BLaER1 treated with 17β-estradiol and CSF1 and Interleukin-3, amounts not matched to agents 10 nM and 100 nM (cell line): ENCODE measurements at regions not wholly inside any gene's neighbourhood (a gene's known extent, or its start where the extent isn't known, plus 50 kb on each side); places are given as distances from the start of the nearest gene placed in this dataset.
A peak's percentile ranks its signal among the peaks of the same experiment; 100 is the strongest.
"Not testable (repeated sequence)": the region's sequence is repeated elsewhere in the genome, so short reads cannot be mapped to it uniquely, and the experiment has no call there.

Experiments used
- H3K27ac ChIP-seq, 11 experiments: shearing (Covaris generic); formaldehyde crosslinking; 2 replicates each; pipeline ENCODE4 v1.8.1; 2022
- H3K27me3 ChIP-seq, 11 experiments: shearing (Covaris generic); formaldehyde crosslinking; 2 replicates each; pipeline ENCODE4 v1.8.1; 2022
- H3K36me3 ChIP-seq, 11 experiments: shearing (Covaris generic); formaldehyde crosslinking; 2 replicates each; pipeline ENCODE4 v1.8.1; 2022
- H3K4me1 ChIP-seq, 10 experiments: shearing (Covaris generic); formaldehyde crosslinking; 2 replicates each; pipeline ENCODE4 v1.8.1; 2022
- H3K4me2 ChIP-seq, 11 experiments: shearing (Covaris generic); formaldehyde crosslinking; 2 replicates each; pipeline ENCODE4 v1.8.1; 2022
- H3K4me3 ChIP-seq, 10 experiments: shearing (Covaris generic); formaldehyde crosslinking; 2 replicates each; pipeline ENCODE4 v1.8.1; 2022
- H3K9ac ChIP-seq, 11 experiments: shearing (Covaris generic); formaldehyde crosslinking; 2 replicates each; pipeline ENCODE4 v1.8.1; 2022
- H3K9me3 ChIP-seq, 11 experiments: shearing (Covaris generic); formaldehyde crosslinking; replicated peaks in 1 of 11; 2 replicates each; pipeline ENCODE4 v1.8.1; 2022
- H4K20me1 ChIP-seq, 11 experiments: shearing (Covaris generic); formaldehyde crosslinking; 2 replicates each; pipeline ENCODE4 v1.8.1; 2022
- Cebpa-rat ChIP-seq, 11 experiments: shearing (Covaris generic); IDR thresholded peaks; 2 replicates each; pipeline ENCODE4 v1.8.1; 2022

DNA sequence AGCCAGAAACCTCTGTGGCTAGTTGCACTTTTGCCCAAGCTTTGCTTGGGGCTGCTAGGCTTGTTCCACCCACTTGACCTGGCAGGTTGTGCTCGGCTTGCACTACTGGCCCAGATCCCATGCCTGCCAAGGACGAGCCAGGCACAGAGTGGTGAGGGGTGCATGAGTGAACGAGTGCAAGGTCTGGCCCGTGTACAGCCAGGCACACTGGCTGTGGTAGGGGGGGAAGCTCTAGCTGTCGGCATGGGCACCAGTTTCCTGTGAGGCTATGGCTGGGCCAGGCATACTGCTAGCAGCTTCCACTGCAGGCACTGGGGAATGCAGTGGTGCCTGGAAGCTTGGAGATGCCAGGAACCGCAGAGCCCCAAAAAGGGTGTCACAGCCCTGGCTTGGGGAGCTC lies 210.4 kb downstream of the AKAIN1 start:
- Histone ChIP-seq H3K4me1 (no peaks in the 10 kb centered on the region), H3K9me3 (peaks cover 12 to 18% (median 14%) of the 10 kb centered on the region in 11 experiments; a peak in 20 of 22 replicates), H3K27me3 (no peaks in the 10 kb centered on the region), H3K4me2 (no peak overlapping the region), H3K4me3 (no peak overlapping the region), H3K36me3 (no peaks in the 10 kb centered on the region), H3K27ac (no peak overlapping the region), H3K9ac (no peak overlapping the region), H4K20me1 (no peaks in the 10 kb centered on the region)
- TF ChIP-seq Cebpa-rat (IDR thresholded peaks at IDR 0.05): no peak

- Histone ChIP-seq H3K9me3 (peaks cover 8 to 15% (median 10%) of the 10 kb centered on the region in 11 experiments; a peak in 16 of 22 replicates), H3K4me2 (no peak overlapping the region), H3K27me3 (no peaks in the 10 kb centered on the region), H4K20me1 (no peaks in the 10 kb centered on the region), H3K27ac (no peak overlapping the region), H3K36me3 (no peaks in the 10 kb centered on the region), H3K4me3 (no peak overlapping the region), H3K4me1 (no peaks in the 10 kb centered on the region), H3K9ac (no peak overlapping the region)
- TF ChIP-seq Cebpa-rat (IDR thresholded peaks at IDR 0.05): no peak
Observed at GRCh38 chr18:4986066-4986465, 211.0 kb downstream of the AKAIN1 start.

GRCh38 chr18:4961121-4961909 lies 235.7 kb downstream of the AKAIN1 start:
- Histone ChIP-seq H3K36me3 (no peaks in the 10 kb centered on the region), H3K27ac (no peak overlapping the region), H3K4me2 (no peak overlapping the region), H3K27me3 (no peaks in the 10 kb centered on the region), H3K4me3 (no peak overlapping the region), H3K9me3 (0 out of 22 replicates have a peak, but pooled peaks cover 0 to 2% (median 0%) of the 10 kb centered on the region in 11 experiments), H3K9ac (no peak overlapping the region), H4K20me1 (no peaks in the 10 kb centered on the region), H3K4me1 (no peaks in the 10 kb centered on the region)
- TF ChIP-seq Cebpa-rat (IDR thresholded peaks at IDR 0.05): no peak

DNA sequence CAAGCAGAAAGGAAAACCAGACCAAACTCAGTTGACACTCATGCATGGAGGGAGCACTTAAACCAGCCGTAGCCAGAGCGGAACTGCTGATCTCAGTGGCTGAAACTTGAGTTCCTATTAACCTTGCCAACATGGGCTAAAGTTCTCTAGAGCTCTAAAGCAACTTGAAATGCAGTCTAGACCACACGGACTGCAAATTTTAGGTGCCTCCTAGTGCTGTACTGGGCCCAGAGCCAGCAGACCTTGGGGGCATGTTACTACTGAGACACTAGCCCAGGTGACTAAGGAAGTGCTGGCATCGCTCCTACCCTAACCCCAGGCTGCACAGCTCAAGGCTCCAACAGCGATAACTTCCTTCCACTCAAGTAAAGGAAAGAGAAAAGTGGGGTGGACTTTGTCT lies 236.5 kb downstream of the AKAIN1 start:
- H3K27me3 ChIP-seq: no peaks in the 10 kb centered on the region
- H3K9me3 ChIP-seq: no peaks in the 10 kb centered on the region
- H3K4me1 ChIP-seq: no peaks in the 10 kb centered on the region
- H4K20me1 ChIP-seq: no peaks in the 10 kb centered on the region
- H3K36me3 ChIP-seq: no peaks in the 10 kb centered on the region
- no peak overlapping the region for H3K4me3 ChIP-seq
- no peak overlapping the region for H3K9ac ChIP-seq
- H3K27ac ChIP-seq: no peak overlapping the region
- no peak overlapping the region for H3K4me2 ChIP-seq
- no peak for TF ChIP-seq Cebpa-rat (IDR thresholded peaks at IDR 0.05)

- Histone ChIP-seq H4K20me1 (no peaks in the 10 kb centered on the region), H3K27ac (no peak overlapping the region), H3K9me3 (peaks cover 11 to 22% (median 17%) of the 10 kb centered on the region in 11 experiments), H3K27me3 (no peaks in the 10 kb centered on the region), H3K9ac (no peak overlapping the region), H3K36me3 (no peaks in the 10 kb centered on the region), H3K4me3 (no peak overlapping the region), H3K4me1 (no peaks in the 10 kb centered on the region), H3K4me2 (no peak overlapping the region)
- TF ChIP-seq Cebpa-rat (IDR thresholded peaks at IDR 0.05): no peak
Observed at GRCh38 chr18:4931209-4931608, 265.8 kb downstream of the AKAIN1 start.

DNA sequence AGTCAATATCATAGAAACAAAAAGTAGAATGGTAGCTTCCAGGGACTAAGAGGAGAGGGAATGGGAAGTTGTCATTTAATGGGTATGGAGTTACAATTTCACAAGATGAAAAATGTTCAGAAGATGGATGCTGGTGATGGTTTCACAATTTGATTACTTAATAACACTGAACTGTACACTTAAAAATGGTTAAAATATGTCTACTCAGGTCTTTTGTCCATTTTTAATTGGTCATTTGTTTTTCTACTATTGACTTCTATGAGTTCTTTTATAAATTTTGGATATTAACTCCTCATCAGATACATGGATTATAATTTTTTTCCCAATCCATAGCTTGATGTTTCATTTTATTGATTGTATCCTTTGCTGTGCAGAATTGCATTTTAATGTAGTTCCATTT lies 275.5 kb downstream of the AKAIN1 start:
- Histone ChIP-seq H3K4me1 (no peaks in the 10 kb centered on the region), H4K20me1 (no peaks in the 10 kb centered on the region), H3K9me3 (no peaks in the 10 kb centered on the region), H3K4me2 (no peak overlapping the region), H3K36me3 (no peaks in the 10 kb centered on the region), H3K4me3 (no peak overlapping the region), H3K27ac (no peak overlapping the region), H3K9ac (no peak overlapping the region), H3K27me3 (no peaks in the 10 kb centered on the region)
- 0 out of 22 replicates have a peak, but pooled peaks of 1 of the 11 experiments have one; percentile 38 for TF ChIP-seq Cebpa-rat (IDR thresholded peaks at IDR 0.05)

DNA sequence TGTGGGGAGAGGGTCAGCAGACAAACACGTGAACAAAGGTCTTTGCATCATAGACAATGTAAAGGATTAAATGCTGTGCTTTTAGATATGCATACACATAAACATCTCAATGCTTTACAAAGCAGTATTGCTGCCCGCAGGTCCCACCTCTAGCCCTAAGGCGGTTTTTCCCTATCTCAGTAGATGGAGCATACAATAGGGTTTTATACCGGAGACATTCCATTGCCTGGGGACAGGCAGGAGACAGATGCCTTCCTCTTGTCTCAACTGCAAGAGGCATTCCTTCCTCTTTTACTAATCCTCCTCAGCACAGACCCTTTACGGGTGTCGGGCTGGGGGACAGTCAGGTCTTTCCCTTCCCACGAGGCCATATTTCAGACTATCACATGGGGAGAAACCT lies 279.5 kb downstream of the AKAIN1 start:
- not testable (repeated sequence) for H3K27ac ChIP-seq, H3K9me3 ChIP-seq, H3K4me2 ChIP-seq, H3K36me3 ChIP-seq, H4K20me1 ChIP-seq, H3K4me1 ChIP-seq, H3K27me3 ChIP-seq, H3K4me3 ChIP-seq, H3K9ac ChIP-seq

- Histone ChIP-seq H4K20me1 (no peaks in the 10 kb centered on the region), H3K9ac (no peak overlapping the region), H3K27ac (no peak overlapping the region), H3K27me3 (no peaks in the 10 kb centered on the region), H3K4me2 (no peak overlapping the region), H3K4me1 (no peaks in the 10 kb centered on the region), H3K4me3 (no peak overlapping the region), H3K9me3 (no peaks in the 10 kb centered on the region), H3K36me3 (no peaks in the 10 kb centered on the region)
- no peak for TF ChIP-seq Cebpa-rat (IDR thresholded peaks at IDR 0.05)
Observed at GRCh38 chr18:4908328-4908727, 288.7 kb downstream of the AKAIN1 start.

DNA sequence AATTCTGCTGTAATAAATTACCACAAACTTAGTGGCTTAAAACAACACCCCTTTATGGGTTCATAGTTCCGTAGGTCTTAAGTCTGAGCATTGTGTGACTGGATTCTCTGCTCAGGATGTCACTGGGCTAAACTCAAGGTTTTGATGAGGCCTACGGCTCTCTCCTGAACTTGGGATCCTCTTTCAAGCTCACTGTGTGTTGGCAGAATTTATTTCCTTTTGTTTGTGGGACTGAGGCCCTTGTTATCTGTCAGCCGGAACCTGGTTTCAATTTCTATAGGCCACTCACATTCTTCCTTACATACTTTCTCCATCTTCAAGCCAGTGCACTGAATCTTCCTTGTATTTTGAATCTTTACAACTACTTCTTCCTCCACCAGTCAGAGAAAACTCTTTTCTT lies 290.2 kb downstream of the AKAIN1 start:
- H3K4me1 ChIP-seq: no peaks in the 10 kb centered on the region
- H3K27ac ChIP-seq: no peak overlapping the region
- H3K27me3 ChIP-seq: no peaks in the 10 kb centered on the region
- no peak overlapping the region for H3K4me3 ChIP-seq
- H3K9me3 ChIP-seq: no peaks in the 10 kb centered on the region
- H3K4me2 ChIP-seq: no peak overlapping the region
- H4K20me1 ChIP-seq: no peaks in the 10 kb centered on the region
- no peak overlapping the region for H3K9ac ChIP-seq
- no peaks in the 10 kb centered on the region for H3K36me3 ChIP-seq
- no peak for TF ChIP-seq Cebpa-rat (IDR thresholded peaks at IDR 0.05)
